H1 (cell line): ENCODE measurements at regions not wholly inside any gene's neighbourhood (a gene's known extent, or its start where the extent isn't known, plus 50 kb on each side); places are given as distances from the start of the nearest gene placed in this dataset.

Source experiments
- CTCF ChIA-PET: fragments of 300-600 bp; sonication (Branson Sonifier 250); formaldehyde crosslinking; loops from one replicate; lab custom pipeline; 2021; ENCODE audit not compliant: partially characterized antibody; lab: Charles Lee
- POLR2A ChIA-PET: fragments of 300-600 bp; sonication (Branson Sonifier 250); formaldehyde crosslinking; loops from one replicate; lab custom pipeline; 2021; ENCODE audit warnings: inconsistent platforms; ENCODE audit not compliant: partially characterized antibody; lab: Charles Lee
- DNase-seq, 2 experiments: peaks; one replicate each; pipeline versions ENCODE4 v3.0.0 to v3.0.0-alpha.2; 2010 to 2022; ENCODE audit warnings: low spot score in 2 of 2, low read depth in 1 of 2, mixed read lengths in 1 of 2
- FAIRE-seq: peaks from 2 replicates; lab custom pipeline; 2011; peaks lifted over from hg19 to GRCh38; lab: Jason Lieb, UNC
- H2AFZ ChIP-seq: 2 replicates; pipeline ENCODE4 v1.8.1; 2012; ENCODE audit warnings: low read length, inconsistent platforms
- H2AK5ac ChIP-seq: 2 replicates; pipeline ENCODE4 v1.6.1; 2013; ENCODE audit warnings: low read depth, low read length
- H2BK120ac ChIP-seq: replicated peaks from 2 replicates; pipeline ENCODE3; 2013; ENCODE audit warnings: low read depth, low read length, inconsistent platforms
- H2BK12ac ChIP-seq: 2 replicates; pipeline ENCODE4 v1.6.1; 2013; ENCODE audit warnings: low read depth, low read length
- H2BK15ac ChIP-seq: 2 replicates; pipeline ENCODE4 v1.6.1; 2013; ENCODE audit warnings: low read length
- H2BK20ac ChIP-seq: 2 replicates; pipeline ENCODE4 v1.6.1; 2013; ENCODE audit warnings: low read length
- H2BK5ac ChIP-seq: 2 replicates; pipeline ENCODE4 v1.6.1; 2013; ENCODE audit warnings: low read depth, low read length
- H3K14ac ChIP-seq: 2 replicates; pipeline ENCODE4 v1.6.1; 2013; ENCODE audit warnings: inconsistent platforms; ENCODE audit not compliant: insufficient read length
- H3K18ac ChIP-seq: 2 replicates; pipeline ENCODE4 v1.6.1; 2013; ENCODE audit warnings: low read length; ENCODE audit errors: extremely low read depth
- H3K23ac ChIP-seq: 2 replicates; pipeline ENCODE4 v1.6.1; 2013; ENCODE audit warnings: inconsistent platforms; ENCODE audit not compliant: insufficient read length
- H3K23me2 ChIP-seq: 2 replicates; pipeline ENCODE4 v1.6.1; 2013; ENCODE audit warnings: low read depth, low read length
- H3K27ac ChIP-seq: 2 replicates; pipeline ENCODE4 v1.6.1; 2011; ENCODE audit warnings: low read depth, low read length, inconsistent platforms
- H3K27me3 ChIP-seq, 4 experiments: replicated peaks in 1 of 4; 1 replicate in 1 of 4; 2 replicates in 3 of 4; pipeline versions ENCODE4 v1.6.1 to v1.8.1; 2011 to 2013; ENCODE audit warnings: low read length in 3 of 4, mild to moderate bottlenecking in 3 of 4, inconsistent platforms in 2 of 4, mixed read lengths in 2 of 4, moderate library complexity in 1 of 4; ENCODE audit not compliant: control insufficient read depth in 3 of 4, insufficient read depth in 3 of 4; ENCODE audit errors: extremely low read depth in 1 of 4
- H3K36me3 ChIP-seq, 4 experiments: 2 replicates each; pipeline versions ENCODE4 v1.6.1 to v1.8.1; 2011 to 2013; ENCODE audit warnings: mild to moderate bottlenecking in 4 of 4, low read length in 3 of 4, moderate library complexity in 2 of 4, control low read depth in 1 of 4, inconsistent platforms in 1 of 4; ENCODE audit not compliant: insufficient read depth in 4 of 4, control insufficient read depth in 2 of 4
- H3K4ac ChIP-seq: replicated peaks from 2 replicates; pipeline ENCODE3; 2013; ENCODE audit warnings: low read length, low read depth, mixed read lengths, inconsistent platforms; ENCODE audit not compliant: insufficient read length
- H3K4me1 ChIP-seq, 4 experiments: replicated peaks in 1 of 4; 1 replicate in 1 of 4; 2 replicates in 3 of 4; pipeline versions ENCODE4 v1.6.1 to v1.8.1; 2011 to 2013; ENCODE audit warnings: low read length in 3 of 4, inconsistent platforms in 2 of 4, mixed read lengths in 1 of 4; ENCODE audit not compliant: insufficient read depth in 4 of 4, control insufficient read depth in 3 of 4
- H3K4me2 ChIP-seq, 2 experiments: 2 replicates each; pipeline versions ENCODE4 v1.6.1 to v1.8.1; 2011 to 2013; ENCODE audit warnings: low read depth in 2 of 2, low read length in 2 of 2, control low read depth in 1 of 2, inconsistent platforms in 1 of 2, mild to moderate bottlenecking in 1 of 2; ENCODE audit not compliant: insufficient read depth in 1 of 2
- H3K4me3 ChIP-seq, 4 experiments: fragments of 200-600, 300-600 bp in 1 of 4; sonication (generic), shearing (Covaris generic), sonication (Bioruptor Twin) in 1 of 4; 2 replicates each; pipeline versions ENCODE4 v1.5.1 to v1.8.1; 2011 to 2016; ENCODE audit warnings: low read length in 4 of 4, low read depth in 3 of 4, control low read depth in 2 of 4, inconsistent platforms in 2 of 4, mild to moderate bottlenecking in 2 of 4, mixed read lengths in 1 of 4, moderate library complexity in 1 of 4; ENCODE audit not compliant: insufficient read depth in 2 of 4; ENCODE audit errors: extremely low read depth in 1 of 4
- H3K56ac ChIP-seq: replicated peaks from 2 replicates; pipeline ENCODE3; 2013; ENCODE audit warnings: low read depth, mild to moderate bottlenecking, mixed read lengths, low read length, inconsistent platforms; ENCODE audit not compliant: insufficient read length
- H3K79me1 ChIP-seq: 2 replicates; pipeline ENCODE4 v1.6.1; 2013; ENCODE audit warnings: low read depth, low read length, control low read depth
- H3K79me2 ChIP-seq, 2 experiments: 2 replicates each; pipeline versions ENCODE4 v1.6.1 to v1.8.1; 2012 to 2013; ENCODE audit warnings: low read length in 2 of 2, mild to moderate bottlenecking in 2 of 2, inconsistent platforms in 1 of 2; ENCODE audit not compliant: insufficient read depth in 2 of 2, control insufficient read depth in 1 of 2
- H3K9ac ChIP-seq, 4 experiments: replicated peaks in 1 of 4; 1 replicate in 1 of 4; 2 replicates in 3 of 4; pipeline versions ENCODE4 v1.6.1 to v1.8.1; 2011 to 2013; ENCODE audit warnings: low read depth in 3 of 4, low read length in 3 of 4, control low read depth in 2 of 4, mild to moderate bottlenecking in 2 of 4, moderate library complexity in 2 of 4, inconsistent platforms in 1 of 4; ENCODE audit errors: extremely low read depth in 1 of 4
- H3K9me3 ChIP-seq, 2 experiments: 2 replicates each; pipeline versions ENCODE4 v1.6.1 to v1.8.1; 2012 to 2013; ENCODE audit warnings: mild to moderate bottlenecking in 2 of 2, moderate library complexity in 2 of 2, control low read depth in 1 of 2, inconsistent platforms in 1 of 2, low read depth in 1 of 2, low read length in 1 of 2, mixed read lengths in 1 of 2; ENCODE audit not compliant: insufficient read depth in 2 of 2
- H4K20me1 ChIP-seq, 2 experiments: replicated peaks in 1 of 2; 2 replicates each; pipeline versions ENCODE3 to v1.8.1; 2011 to 2013; ENCODE audit warnings: inconsistent platforms in 2 of 2, low read length in 2 of 2, mild to moderate bottlenecking in 1 of 2; ENCODE audit not compliant: insufficient read depth in 2 of 2, control insufficient read depth in 1 of 2
- H4K5ac ChIP-seq: 2 replicates; pipeline ENCODE4 v1.6.1; 2013; ENCODE audit warnings: low read length, low read depth, mixed read lengths, inconsistent platforms; ENCODE audit not compliant: insufficient read length
- H4K8ac ChIP-seq: 2 replicates; pipeline ENCODE4 v1.8.0; 2013; ENCODE audit warnings: mild to moderate bottlenecking, moderate library complexity, low read length, inconsistent platforms; ENCODE audit not compliant: insufficient read depth; ENCODE audit errors: extremely low read depth
- H4K91ac ChIP-seq: replicated peaks from 2 replicates; pipeline ENCODE3; 2013; ENCODE audit warnings: low read length, mixed read lengths, inconsistent platforms; ENCODE audit not compliant: insufficient read length
- ATF3 ChIP-seq: IDR thresholded peaks from 2 replicates; pipeline ENCODE4 v1.6.1; 2011; ENCODE audit warnings: low read depth, mild to moderate bottlenecking, low read length; ENCODE audit not compliant: insufficient read depth
- CBX8 ChIP-seq: fragments of 300-800, 300-1000 bp; sonication (generic); IDR thresholded peaks from 2 replicates; pipeline ENCODE4 v1.7.1; 2016; ENCODE audit warnings: low read depth, low read length, borderline replicate concordance
- HDAC2 ChIP-seq, 2 experiments: fragments of 300-600 bp in 1 of 2; sonication (generic) in 1 of 2; IDR thresholded peaks; 2 replicates each; pipeline ENCODE4 v1.6.1; 2011 to 2012; ENCODE audit warnings: low read depth in 2 of 2, low read length in 2 of 2, mild to moderate bottlenecking in 2 of 2, moderate library complexity in 2 of 2, borderline replicate concordance in 1 of 2, inconsistent platforms in 1 of 2
- KDM4A ChIP-seq: IDR thresholded peaks from one replicate; pipeline ENCODE4 v1.7.1; 2012; ENCODE audit warnings: low read depth, mild to moderate bottlenecking, moderate library complexity, low read length, inconsistent platforms; ENCODE audit not compliant: severe bottlenecking
- MAFK ChIP-seq: IDR thresholded peaks from 2 replicates; pipeline ENCODE4 v1.6.1; 2012; ENCODE audit warnings: low read depth, mild to moderate bottlenecking, improper control_type of control experiment, low read length
- RAD21 ChIP-seq, 2 experiments: IDR thresholded peaks in 1 of 2; conservative IDR thresholded peaks in 1 of 2; 2 replicates each; pipeline ENCODE4 v1.6.1; 2011; ENCODE audit warnings: low read depth in 2 of 2, low read length in 2 of 2, improper control_type of control experiment in 1 of 2, inconsistent platforms in 1 of 2, mild to moderate bottlenecking in 1 of 2, moderate library complexity in 1 of 2
- RBBP5 ChIP-seq: IDR thresholded peaks from 2 replicates; pipeline ENCODE4 v1.7.1; 2012; ENCODE audit warnings: low read depth, mild to moderate bottlenecking, inconsistent platforms, low read length, moderate library complexity, borderline replicate concordance
- SP1 ChIP-seq: IDR thresholded peaks from 2 replicates; pipeline ENCODE4 v1.6.1; 2011; ENCODE audit warnings: low read depth, low read length

GRCh38 chrX:35711281-35711680, 86.9 kb upstream of the MAGEB16 start:
- no peak overlapping the region for H3K27ac ChIP-seq
- H3K4ac ChIP-seq: no peak overlapping the region
- H2BK12ac ChIP-seq: no peak overlapping the region
- H3K14ac ChIP-seq: no peak overlapping the region
- H3K79me1 ChIP-seq: no peaks in the 10 kb centered on the region
- ChIA-PET CTCF (interaction anchor here (0.5 to 0.6 kb wide), 2 partner anchors 109 to 1345 kb away, joined by 3 read pairs; no protein-coding TSS in a partner anchor), POLR2A (interaction anchor here (0.5 kb wide), 1 partner anchor 29 kb away, joined by 3 read pairs; no protein-coding TSS in a partner anchor)
- H3K36me3 ChIP-seq: no peaks in the 10 kb centered on the region
- H3K23me2 ChIP-seq: no peaks in the 10 kb centered on the region
- TF ChIP-seq ATF3: no peak
- TF ChIP-seq RAD21 (IDR thresholded peaks at IDR 0.05 in 1 of 2, conservative IDR thresholded peaks at IDR 0.05 in 1 of 2; ENCODE audit: low read depth in 2 of 2, low read length in 2 of 2): no peak
- TF ChIP-seq SP1: no peak
- TF ChIP-seq KDM4A: no peak
- no peak for TF ChIP-seq MAFK
- TF ChIP-seq HDAC2 (IDR thresholded peaks at IDR 0.05; ENCODE audit: borderline replicate concordance in 1 of 2, low read depth in 2 of 2, low read length in 2 of 2): no peak
- no peak for TF ChIP-seq CBX8
- TF ChIP-seq RBBP5: no peak
- no peaks in the 10 kb centered on the region for H3K9me3 ChIP-seq
- H4K20me1 ChIP-seq: no peaks in the 10 kb centered on the region
- H2AFZ ChIP-seq: no peak overlapping the region
- H4K91ac ChIP-seq: no peak overlapping the region
- H2BK5ac ChIP-seq: no peak overlapping the region
- no peaks in the 10 kb centered on the region for H3K79me2 ChIP-seq
- H4K8ac ChIP-seq: no peak overlapping the region
- no peak overlapping the region for H2BK20ac ChIP-seq
- H4K5ac ChIP-seq: no peak overlapping the region
- no peak overlapping the region for H2BK120ac ChIP-seq
- H2AK5ac ChIP-seq: no peak overlapping the region
- H3K9ac ChIP-seq: no peak overlapping the region
- H3K27me3 ChIP-seq: no peaks in the 10 kb centered on the region
- DNase-seq: no peak
- no peak overlapping the region for H3K56ac ChIP-seq
- H3K4me1 ChIP-seq: no peaks in the 10 kb centered on the region
- no peak overlapping the region for H3K4me3 ChIP-seq
- H3K23ac ChIP-seq: no peak overlapping the region
- no peak for FAIRE-seq
- no peak overlapping the region for H2BK15ac ChIP-seq
- H3K4me2 ChIP-seq: no peak overlapping the region
- no peak overlapping the region for H3K18ac ChIP-seq
